HepG2 (cell line): ENCODE measurements at regions not wholly inside any gene's neighbourhood (a gene's known extent, or its start where the extent isn't known, plus 50 kb on each side); places are given as distances from the start of the nearest gene placed in this dataset.

ENCODE experiments used
- AHR ChIP-seq: IDR thresholded peaks from 2 replicates; pipeline ENCODE4 v1.6.1; 2018; ENCODE audit warnings: missing genetic modification reagents, missing compliant biosample characterization
- ARNT ChIP-seq: fragments of 450-650 bp; IDR thresholded peaks from 2 replicates; pipeline ENCODE4 v1.6.1; 2017
- BORCS8-MEF2B ChIP-seq: sonication (generic); formaldehyde crosslinking; IDR thresholded peaks from 2 replicates; pipeline ENCODE4 v1.8.0; 2022; ENCODE audit warnings: mild to moderate bottlenecking, missing genetic modification reagents
- ESRRA ChIP-seq: sonication (generic); formaldehyde crosslinking; IDR thresholded peaks from 2 replicates; pipeline ENCODE4 v1.5.1; 2020; ENCODE audit warnings: mild to moderate bottlenecking, low read depth, missing genetic modification reagents
- HOXD1 ChIP-seq: sonication (generic); formaldehyde crosslinking; IDR thresholded peaks from 2 replicates; pipeline ENCODE4 v1.5.0; 2020; ENCODE audit warnings: missing genetic modification reagents
- KAT7 ChIP-seq: IDR thresholded peaks from 2 replicates; pipeline ENCODE4 v1.6.1; 2018; ENCODE audit warnings: borderline replicate concordance, missing compliant biosample characterization
- NAIF1 ChIP-seq: sonication (generic); formaldehyde crosslinking; IDR thresholded peaks from 2 replicates; pipeline ENCODE4 v1.5.0; 2020; ENCODE audit warnings: mild to moderate bottlenecking, missing genetic modification reagents, borderline replicate concordance
- SPEN ChIP-seq: sonication (generic); formaldehyde crosslinking; IDR thresholded peaks from 2 replicates; pipeline ENCODE4 v1.5.1; 2020; ENCODE audit warnings: low read depth, mild to moderate bottlenecking, missing genetic modification reagents
- TRIM24 ChIP-seq: sonication (generic); formaldehyde crosslinking; IDR thresholded peaks from 2 replicates; pipeline ENCODE4 v1.8.0; 2022; ENCODE audit warnings: mild to moderate bottlenecking, missing genetic modification reagents
- U2AF1 ChIP-seq: fragments of 200-400 bp; formaldehyde crosslinking; optimal IDR thresholded peaks from 2 replicates; pipeline ENCODE3; 2017; ENCODE audit warnings: mild to moderate bottlenecking, low read depth, low read length
- ZIK1 ChIP-seq: sonication (generic); formaldehyde crosslinking; IDR thresholded peaks from 2 replicates; pipeline ENCODE4 v1.5.0; 2020; ENCODE audit warnings: mild to moderate bottlenecking, low read depth, missing genetic modification reagents, borderline replicate concordance
- ZMYM2 ChIP-seq: sonication (generic); formaldehyde crosslinking; IDR thresholded peaks from 2 replicates; pipeline ENCODE4 v1.8.0; 2022; ENCODE audit warnings: mild to moderate bottlenecking, missing genetic modification reagents
- ZNF318 ChIP-seq: sonication (generic); formaldehyde crosslinking; IDR thresholded peaks from 2 replicates; pipeline ENCODE4 v1.4.0; 2020; ENCODE audit warnings: mild to moderate bottlenecking, missing genetic modification reagents
- ZNF337 ChIP-seq: sonication (generic); formaldehyde crosslinking; IDR thresholded peaks from 2 replicates; pipeline ENCODE4 v1.5.1; 2020; ENCODE audit warnings: missing genetic modification reagents, low read depth, mild to moderate bottlenecking, borderline replicate concordance
- ZNF343 ChIP-seq: sonication (generic); formaldehyde crosslinking; IDR thresholded peaks from 2 replicates; pipeline ENCODE4 v1.4.0; 2020; ENCODE audit warnings: mild to moderate bottlenecking, missing genetic modification reagents
- ZNF564 ChIP-seq: sonication (generic); formaldehyde crosslinking; IDR thresholded peaks from 2 replicates; pipeline ENCODE4 v1.8.1; 2023; ENCODE audit warnings: mild to moderate bottlenecking, missing genetic modification reagents
- ZSCAN5A ChIP-seq: sonication (generic); formaldehyde crosslinking; IDR thresholded peaks from 2 replicates; pipeline ENCODE4 v1.8.0; 2022; ENCODE audit warnings: mild to moderate bottlenecking, missing genetic modification reagents, borderline replicate concordance
- TF ChIP-seq, protein P1 (sequence below): IDR thresholded peaks from 2 replicates; pipeline ENCODE4 v1.6.1; 2016; ENCODE audit warnings: mild to moderate bottlenecking, missing biosample characterization, missing genetic modification reagents
- TF ChIP-seq, protein P2 (sequence below): sonication (generic); formaldehyde crosslinking; IDR thresholded peaks from 2 replicates; pipeline ENCODE4 v1.8.0; 2022; ENCODE audit warnings: low read depth, missing genetic modification reagents

DNA sequence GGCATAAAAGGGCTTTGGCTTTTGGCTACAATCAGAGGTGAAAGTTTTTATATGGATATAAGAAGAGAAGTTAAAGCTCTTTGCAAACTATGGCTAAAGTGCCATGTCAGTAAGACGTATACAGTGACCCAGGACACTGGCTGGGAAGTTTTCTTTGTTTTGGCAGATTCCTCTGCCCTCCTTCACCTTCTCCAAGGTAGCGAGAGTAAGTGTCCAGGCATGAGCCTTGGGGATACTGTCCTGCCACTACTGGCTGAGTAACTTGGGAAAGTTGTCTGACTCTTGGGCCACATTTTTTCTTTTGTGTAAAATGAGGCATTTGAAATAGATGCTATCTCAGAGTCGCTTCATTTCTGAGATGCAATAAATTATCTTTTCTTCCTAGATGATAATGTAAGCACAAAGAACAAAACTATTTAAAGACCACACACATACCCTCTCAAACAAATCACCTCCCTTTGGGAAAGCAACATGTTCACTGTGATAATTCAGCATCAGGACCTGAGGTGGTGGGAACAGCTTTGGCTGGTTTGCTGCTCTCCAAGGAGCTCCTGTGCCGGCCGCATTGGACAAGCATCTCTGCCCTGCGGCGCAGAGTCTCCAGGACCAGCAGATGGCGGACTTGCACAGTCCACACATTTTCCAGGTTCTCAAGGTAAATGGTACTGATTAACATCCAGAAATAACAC, 106.3 kb downstream of the PTCSC3 start (continued):
- TF ChIP-seq ZNF564 (CRISPR knock-in tag) (no peak), ZNF337 (no peak), ESRRA (CRISPR knock-in tag) (no peak), NAIF1 (no peak), ZSCAN5A (no peak), ZMYM2 (CRISPR knock-in tag) (no peak; the same call in 1 of the 2 replicates), TRIM24 (no peak), ZNF343 (CRISPR knock-in tag) (0 out of 2 replicates have a peak, but pooled peaks have one; percentile 33), KAT7 (CRISPR knock-in tag) (no peak), ZIK1 (CRISPR knock-in tag) (no peak), SPEN (CRISPR knock-in tag) (no peak), AHR (CRISPR knock-in tag) (0 out of 2 replicates have a peak, but pooled peaks have one; percentile 55), U2AF1 (no peak), ARNT (no peak), BORCS8-MEF2B (CRISPR knock-in tag) (no peak), ZNF318 (no peak), HOXD1 (CRISPR knock-in tag) (no peak)
- TF ChIP-seq, protein P1, sequence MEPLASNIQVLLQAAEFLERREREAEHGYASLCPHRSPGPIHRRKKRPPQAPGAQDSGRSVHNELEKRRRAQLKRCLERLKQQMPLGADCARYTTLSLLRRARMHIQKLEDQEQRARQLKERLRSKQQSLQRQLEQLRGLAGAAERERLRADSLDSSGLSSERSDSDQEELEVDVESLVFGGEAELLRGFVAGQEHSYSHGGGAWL (CRISPR knock-in tag), result 0 out of 2 replicates have a peak, but pooled peaks have one; percentile 28
- TF ChIP-seq, protein P2, sequence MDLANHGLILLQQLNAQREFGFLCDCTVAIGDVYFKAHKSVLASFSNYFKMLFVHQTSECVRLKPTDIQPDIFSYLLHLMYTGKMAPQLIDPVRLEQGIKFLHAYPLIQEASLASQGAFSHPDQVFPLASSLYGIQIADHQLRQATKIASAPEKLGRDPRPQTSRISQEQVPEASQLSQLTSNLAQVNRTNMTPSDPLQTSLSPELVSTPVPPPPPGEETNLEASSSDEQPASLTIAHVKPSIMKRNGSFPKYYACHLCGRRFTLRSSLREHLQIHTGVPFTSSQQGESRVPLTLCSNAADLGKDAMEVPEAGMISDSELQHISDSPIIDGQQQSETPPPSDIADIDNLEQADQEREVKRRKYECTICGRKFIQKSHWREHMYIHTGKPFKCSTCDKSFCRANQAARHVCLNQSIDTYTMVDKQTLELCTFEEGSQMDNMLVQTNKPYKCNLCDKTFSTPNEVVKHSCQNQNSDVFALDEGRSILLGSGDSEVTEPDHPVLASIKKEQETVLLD (CRISPR knock-in tag), result no peak
